ENCODE measurements at regions not wholly inside any gene's neighbourhood (a gene's known extent, or its start where the extent isn't known, plus 50 kb on each side); places are given as distances from the start of the nearest gene placed in this dataset.

DNA sequence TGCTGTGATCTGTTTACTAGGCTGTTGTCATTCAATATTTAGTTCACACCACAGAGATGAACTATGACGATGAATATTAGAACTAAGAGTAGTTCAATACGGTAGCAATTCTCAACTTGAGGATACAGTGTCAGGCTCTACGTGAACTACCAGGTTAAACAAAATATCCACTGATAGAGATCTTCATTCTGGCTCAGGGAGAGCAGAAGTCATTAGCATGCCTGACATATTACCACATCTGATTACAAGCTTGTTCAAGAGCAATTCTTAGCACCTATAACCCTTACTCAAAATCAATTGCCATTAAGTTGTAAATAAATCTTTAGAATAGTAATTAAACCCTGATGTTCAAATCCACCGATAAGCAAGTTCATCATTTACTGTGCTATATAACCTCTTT lies 207.2 kb downstream of the CHRM3 start:
- DNase-seq (ENCODE audit: low read depth in 3 of 3, low spot score in 1 of 3) = no peak

DNA sequence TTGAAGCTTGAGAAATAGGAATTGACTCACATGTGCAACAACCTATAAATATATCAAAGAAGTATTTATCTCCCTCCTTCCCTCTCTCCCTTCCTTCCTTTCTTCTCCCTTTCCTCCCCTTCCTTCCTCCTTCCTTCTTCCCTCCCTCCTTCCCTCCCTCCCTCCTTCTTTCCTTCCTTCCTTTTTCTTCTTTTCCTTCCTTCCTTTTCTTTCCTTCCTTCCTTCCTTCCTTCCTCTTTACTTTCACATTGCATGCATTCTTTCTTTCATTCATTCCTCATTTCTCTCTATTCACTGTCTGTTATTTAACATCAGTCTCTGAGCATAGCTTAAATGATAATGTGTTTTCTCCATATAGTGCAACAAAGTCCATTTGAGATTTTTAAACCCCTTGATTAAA lies 214.2 kb downstream of the CHRM3 start:
- no peak for DNase-seq (ENCODE audit: low read depth in 3 of 3, low spot score in 1 of 3)

DNA sequence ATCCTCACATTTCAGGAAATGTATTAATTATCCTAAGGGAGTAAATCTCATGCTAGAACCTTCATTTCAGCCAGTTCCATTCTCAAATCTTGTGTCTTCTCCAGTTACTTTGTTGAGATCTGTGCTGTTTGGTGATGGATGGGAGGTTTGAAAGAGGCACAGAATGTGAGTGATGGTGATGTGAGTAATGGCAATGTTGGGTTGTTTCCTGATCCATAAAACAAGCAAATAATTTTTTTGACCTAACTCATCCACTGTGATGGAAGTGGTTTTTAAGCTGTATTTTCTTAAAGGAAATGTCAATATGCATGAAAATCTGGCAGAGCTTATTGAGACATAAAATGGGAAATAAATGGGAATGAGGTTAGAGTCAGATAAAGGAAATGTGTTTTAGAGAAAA lies 214.7 kb downstream of the CHRM3 start:
- DNase-seq (ENCODE audit: low read depth in 3 of 3, low spot score in 1 of 3) = no peak

DNA sequence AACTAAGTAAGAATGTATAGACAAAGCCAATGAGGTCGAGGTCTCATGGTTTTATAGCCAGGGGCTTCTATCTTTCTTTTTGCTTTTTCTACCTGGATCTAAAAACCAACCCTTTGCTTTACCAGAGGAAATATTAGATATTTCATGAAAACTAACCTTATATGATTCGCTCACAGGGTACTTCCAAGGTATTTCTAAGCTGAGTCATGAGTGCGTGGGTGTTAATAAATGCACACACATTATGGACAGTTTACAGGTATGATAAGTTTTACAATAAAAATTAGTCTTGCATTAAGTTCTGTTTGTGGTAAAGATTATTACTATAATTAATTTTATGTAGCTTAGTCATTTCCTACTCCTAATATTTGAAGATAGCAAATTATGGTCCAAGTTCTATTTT lies 217.2 kb downstream of the CHRM3 start:
- no peak for DNase-seq (ENCODE audit: low read depth in 3 of 3, low spot score in 1 of 3)

DNA sequence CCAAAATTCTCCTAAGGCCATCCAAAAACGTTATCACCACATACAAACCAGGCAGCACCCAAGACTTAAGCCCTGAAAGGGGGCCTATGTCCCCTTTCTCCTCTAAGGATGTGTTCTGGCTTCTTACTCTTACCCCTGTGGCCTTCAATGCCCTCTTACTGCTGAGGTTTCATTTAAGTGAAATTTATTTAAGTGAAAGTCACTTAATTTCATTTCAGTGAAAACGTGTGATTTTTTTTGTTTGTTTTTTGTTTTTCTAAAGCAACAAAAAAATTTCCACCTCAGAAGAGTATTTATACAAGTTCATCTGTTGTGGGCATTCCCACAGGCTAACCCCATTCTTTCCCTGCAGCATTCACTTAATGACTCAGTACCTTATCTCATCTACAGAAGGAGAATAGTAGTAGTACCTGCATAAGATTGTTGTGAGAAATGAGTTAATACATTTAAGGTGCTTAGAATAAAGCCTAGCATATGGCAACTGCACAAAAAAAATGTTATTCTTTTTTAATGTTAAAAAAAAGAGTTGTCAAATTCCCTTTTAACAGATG lies 220.6 kb downstream of the CHRM3 start:
- no peak for DNase-seq (ENCODE audit: low read depth in 3 of 3, low spot score in 1 of 3)

DNA sequence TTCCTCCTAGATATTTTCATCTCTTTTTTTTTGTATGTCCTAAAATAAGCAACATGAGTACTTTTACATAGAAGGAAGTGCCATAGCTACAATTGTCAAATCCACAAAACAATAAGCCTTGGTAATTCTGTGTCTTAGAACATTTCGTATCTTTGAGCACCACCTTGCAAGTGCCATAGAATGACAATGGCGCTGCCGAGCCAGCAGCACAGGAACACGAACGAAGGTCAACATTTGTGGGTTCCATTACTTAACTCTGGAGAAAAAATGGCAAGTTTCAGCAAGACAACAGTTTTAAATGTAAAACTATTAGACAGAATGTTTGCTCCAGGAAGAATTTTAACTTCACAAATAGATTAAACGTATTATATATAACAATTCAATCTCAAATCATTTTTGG lies 222.1 kb downstream of the CHRM3 start:
- DNase-seq (ENCODE audit: low read depth in 3 of 3, low spot score in 1 of 3) = no peak

DNA sequence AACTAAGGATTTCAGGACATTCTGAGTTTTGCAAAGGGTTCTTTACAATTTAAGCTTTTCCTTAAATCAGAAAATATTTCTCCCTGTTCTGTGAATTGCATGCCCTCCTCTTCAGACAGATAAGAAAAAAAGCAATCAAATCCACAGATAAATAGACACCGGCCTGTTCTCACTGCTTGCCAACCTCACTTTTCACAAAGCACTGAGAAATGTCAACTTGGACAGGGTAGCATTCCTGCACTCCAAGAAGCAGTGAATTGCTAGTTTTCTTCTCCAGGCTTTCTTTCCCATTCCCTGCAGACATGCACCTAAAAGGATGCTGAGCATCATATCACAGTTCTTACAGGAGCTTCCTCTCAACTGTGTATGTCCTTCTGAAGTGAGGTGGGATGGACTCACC lies 226.0 kb downstream of the CHRM3 start:
- DNase-seq (ENCODE audit: low read depth in 3 of 3, low spot score in 1 of 3) = no peak

DNA sequence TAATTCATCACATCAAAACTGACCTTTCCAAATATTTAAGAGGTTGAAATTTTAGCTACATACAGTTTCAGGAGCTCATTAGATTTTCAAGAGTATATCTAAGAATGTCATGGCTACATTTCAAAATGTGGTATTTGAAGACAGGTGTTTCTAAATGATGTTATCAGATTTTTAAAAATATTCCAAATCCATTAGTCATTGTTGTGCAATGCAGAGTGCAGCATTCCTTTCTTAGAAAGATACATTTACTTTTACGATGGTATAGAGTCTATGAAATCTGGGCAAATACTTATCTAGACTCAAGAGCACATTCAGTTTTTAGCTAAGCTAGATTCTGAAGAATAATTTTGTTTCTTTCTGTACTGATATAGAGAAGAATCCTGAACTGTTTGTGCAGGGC lies 230.3 kb downstream of the CHRM3 start:
- DNase-seq (ENCODE audit: low read depth in 3 of 3, low spot score in 1 of 3) = no peak

DNA sequence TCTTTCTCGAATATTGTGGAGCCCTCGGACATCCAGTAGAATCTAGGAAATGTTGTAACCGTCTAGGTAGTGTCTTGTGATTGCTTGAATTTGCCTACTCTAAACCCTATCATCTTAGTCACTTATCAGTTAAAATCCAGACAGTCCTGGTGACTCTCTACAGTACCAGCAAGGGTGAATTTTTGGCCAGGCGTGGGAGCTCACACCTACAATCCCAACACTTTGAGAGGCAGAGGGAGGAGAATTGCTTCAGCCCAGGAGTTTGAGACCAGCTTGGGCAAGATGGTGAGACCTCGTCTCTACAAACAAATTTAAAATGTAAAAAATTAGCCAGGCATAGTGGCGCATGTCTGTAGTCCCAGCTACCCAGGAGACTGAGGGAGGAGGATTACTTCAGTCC lies 230.9 kb downstream of the CHRM3 start:
- no peak for DNase-seq (ENCODE audit: low read depth in 3 of 3, low spot score in 1 of 3)

DNA sequence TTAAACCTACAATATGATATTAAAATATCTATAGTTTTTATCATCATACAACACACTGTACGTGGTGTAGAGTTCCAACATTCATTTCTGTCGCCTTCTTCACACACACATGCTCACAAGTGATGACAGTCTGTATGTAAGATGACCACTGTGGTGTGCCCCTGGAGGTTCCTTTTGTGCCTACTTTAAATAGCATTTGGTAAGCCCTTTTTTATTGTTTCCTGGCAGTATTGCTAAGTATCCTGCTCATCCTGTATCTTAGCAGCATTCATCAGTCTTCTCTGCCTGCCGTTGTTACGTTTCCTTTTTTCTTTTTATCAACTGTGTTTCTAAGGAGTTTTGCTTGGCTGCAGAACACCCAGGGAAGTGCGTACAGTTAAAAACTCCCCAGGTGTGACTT lies 231.4 kb downstream of the CHRM3 start:
- no peak for DNase-seq (ENCODE audit: low read depth in 3 of 3, low spot score in 1 of 3)

DNA sequence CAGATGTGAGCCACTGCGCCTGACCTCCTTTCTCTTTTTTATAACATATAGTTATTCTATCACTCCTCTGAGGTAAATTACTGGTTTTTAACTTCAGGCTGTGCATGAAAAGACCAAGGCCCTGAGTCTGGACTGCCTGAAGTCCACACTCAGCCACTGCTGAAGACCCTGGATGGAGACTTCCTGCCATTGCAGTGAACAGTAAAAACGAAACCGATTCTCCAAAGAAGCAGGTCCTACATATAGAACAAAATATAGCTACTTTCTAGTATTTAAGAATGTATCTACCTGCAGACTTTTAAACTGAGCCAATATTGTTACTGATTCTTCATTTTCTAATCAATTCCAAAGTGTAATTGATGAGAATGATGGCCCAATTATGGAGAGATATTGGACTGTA lies 232.8 kb downstream of the CHRM3 start:
- no peak for DNase-seq (ENCODE audit: low read depth in 3 of 3, low spot score in 1 of 3)

DNA sequence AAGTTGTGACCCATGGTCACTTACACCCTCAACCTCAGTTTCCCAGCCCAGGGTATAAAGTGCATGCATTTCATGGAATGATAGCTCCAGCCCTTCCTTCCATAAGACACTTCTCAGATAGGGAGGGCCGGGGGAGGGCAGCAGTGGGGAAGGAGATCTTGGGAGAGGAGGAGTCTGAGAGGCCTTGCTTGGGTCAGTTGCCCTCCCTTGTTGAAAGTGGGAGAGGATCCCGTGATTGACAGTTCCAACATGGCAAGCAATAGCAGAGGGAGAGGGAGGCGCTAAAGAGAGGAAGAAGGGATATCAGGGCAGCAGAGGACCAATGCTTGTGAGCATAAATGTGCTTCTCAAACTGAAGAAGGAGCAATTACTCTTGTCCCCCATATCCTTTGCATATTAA lies 244.4 kb downstream of the CHRM3 start:
- DNase-seq (ENCODE audit: low read depth in 3 of 3, low spot score in 1 of 3) = no peak

DNA sequence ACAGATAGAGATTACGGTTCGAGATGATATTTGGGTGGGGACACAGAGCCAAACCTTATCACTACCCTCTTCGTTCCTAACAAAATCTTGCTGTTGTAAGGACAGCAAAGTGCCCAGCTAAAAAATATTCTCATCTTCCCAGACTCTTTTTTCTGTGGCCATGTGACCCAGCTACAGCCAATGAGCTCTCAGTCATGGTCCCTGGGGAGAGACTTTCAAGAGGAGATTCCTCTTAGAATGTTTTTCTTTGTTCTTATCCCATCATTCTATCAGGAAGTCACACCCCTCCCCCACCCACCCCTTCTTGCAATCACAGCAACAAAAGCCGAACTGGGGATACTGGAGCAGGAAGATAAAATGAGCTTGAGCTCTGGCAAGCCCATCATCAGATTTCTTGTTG lies 247.1 kb downstream of the CHRM3 start:
- DNase-seq (ENCODE audit: low read depth in 3 of 3, low spot score in 1 of 3) = no peak

DNA sequence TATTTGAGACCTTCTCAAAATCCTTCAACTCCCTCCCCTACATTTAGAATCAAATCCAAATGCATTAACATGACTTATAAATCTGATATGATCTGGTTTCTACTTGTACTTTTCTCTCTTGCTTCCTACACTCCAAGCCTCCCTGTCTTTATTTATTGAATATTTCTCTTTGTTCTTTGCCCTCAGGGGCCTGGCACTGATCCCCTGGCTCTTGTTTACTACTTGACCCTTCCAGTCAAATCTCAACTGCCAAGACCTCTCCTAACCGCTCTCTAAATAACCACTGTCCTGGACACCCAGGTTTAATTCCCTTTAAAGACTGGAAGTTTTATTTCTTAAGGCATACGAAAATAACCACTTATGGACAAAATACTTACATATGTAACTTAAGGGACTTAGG lies 248.9 kb downstream of the CHRM3 start:
- DNase-seq (ENCODE audit: low read depth in 3 of 3, low spot score in 1 of 3) = no peak

DNA sequence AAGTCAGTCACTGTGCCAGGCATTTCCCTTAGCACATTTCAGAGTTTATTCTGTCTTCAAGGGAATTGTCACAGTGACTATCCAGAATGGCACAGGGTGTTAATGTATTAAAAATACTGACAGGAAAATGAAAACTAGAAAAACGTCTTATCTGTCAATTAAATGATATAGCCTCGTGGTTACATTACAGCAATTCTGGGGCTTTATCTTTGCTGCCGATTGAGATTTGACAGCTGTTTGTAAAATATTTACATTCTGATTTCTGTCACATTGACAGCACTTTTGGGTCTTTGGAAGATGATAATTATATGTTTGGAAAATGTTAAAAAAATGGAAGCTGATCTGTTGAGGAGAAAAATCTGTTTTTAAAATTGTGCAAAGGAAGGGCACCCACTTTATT lies 250.0 kb downstream of the CHRM3 start:
- no peak for DNase-seq (ENCODE audit: low read depth in 3 of 3, low spot score in 1 of 3)

DNA sequence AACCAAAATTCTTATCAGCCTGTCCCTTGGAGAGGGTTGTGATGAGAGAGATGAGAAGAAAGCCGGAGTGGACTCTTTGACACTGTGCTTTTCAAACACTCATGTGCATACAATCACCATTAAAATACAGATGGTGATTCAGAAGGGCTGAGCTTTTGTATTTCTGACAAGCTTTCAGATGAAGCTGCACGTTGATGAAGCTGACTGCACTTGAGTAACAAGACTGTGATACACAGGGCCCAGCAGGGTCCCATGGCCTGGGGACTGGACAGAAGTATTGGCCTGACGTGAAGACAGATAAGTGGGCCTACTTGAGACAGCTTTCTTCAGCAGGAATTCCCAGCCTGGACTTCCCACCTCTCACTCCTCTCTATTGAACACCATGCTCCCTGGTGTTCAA lies 258.2 kb downstream of the CHRM3 start:
- no peak for DNase-seq (ENCODE audit: low read depth in 3 of 3, low spot score in 1 of 3)

DNA sequence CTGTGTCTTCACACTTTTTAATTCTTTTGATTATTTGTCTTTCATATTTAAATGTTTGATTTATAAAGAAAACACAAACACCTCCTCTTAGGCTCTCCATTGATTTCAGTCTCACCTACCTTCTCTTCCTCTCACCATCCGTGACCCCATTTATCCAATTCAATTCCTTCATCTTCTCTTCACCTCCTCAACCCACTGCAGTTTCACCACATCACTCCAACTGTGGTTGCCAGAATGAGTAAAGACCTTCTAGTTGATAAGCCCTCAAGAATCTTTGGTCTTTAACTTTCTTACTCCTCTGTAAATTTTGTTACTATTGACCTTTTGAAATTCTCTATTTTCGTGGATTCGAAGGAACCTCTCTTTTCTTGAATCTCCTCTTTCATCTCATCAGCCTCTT lies 260.7 kb downstream of the CHRM3 start:
- DNase-seq (ENCODE audit: low read depth in 3 of 3, low spot score in 1 of 3) = no peak

DNA sequence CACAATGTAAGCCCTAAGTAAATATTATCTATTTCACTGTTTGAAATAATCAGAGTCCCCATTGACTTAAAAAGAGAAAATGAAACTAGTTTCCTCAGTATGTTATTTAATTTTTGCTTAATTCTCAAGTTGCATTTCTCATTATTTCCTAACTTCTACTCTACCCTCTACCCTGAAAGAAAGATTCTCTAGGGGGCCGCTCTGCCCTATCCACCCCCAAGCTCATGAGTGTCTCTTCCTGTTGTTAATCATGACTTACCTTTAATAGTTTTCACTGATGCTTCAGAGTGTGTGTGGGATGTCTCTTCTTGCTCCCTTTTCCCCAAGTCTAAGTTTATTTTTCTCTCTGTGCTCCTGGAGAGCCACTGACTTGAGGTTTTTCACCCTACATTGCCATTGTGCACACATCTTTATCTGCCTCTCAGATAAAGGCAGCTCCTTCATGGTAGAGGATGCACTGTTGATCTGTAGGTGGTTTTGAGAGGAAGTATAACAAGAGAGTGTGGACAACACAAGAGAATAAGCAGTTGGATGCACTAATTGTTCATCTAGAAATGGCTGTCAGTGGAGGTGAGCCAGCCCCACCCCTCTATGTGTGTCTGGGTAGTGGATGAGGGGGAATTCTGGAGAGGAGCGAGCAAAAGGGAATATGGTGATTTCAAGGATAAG lies 261.7 kb downstream of the CHRM3 start:
- DNase-seq (ENCODE audit: low read depth in 3 of 3, low spot score in 1 of 3) = no peak

DNA sequence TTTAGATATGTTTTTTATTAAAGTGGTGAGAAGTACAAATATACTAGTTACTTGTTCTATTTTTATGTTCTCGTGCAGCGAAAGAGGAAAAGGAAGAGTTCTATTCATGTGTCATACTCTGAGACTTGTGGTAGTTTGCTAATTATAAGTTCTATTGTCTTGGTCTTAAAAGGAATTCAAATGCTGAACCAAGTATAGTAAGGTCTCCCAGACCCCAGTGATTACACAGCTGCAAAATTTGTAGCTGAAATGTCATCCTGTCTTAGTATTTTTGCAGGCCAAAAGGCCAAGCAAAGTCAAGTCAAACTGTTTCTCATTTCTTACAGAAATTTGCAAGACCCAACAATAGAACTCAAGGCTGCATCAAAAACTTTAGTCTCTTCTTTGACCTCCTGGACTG lies 268.7 kb downstream of the CHRM3 start:
- DNase-seq (ENCODE audit: low read depth in 3 of 3, low spot score in 1 of 3) = no peak

DNA sequence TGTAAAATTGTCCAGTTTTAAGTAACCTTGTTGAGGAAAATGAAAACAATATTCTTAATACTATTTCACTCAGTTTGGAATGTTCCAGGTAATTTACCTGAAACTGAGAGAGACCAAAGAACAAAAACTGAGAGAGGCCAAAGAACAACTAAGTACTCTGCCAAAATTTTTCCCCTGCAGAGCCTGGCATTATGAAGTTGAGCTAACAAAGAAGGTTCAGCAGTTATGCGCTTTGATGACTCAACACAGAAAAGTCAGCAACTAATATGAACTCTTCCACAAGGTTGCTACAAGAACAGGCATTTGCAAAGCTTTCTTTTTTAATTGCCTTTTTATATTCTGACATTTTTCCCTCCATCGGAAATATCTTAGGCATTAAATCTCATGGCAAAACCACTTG lies 270.9 kb downstream of the CHRM3 start:
- DNase-seq (ENCODE audit: low read depth in 3 of 3, low spot score in 1 of 3) = no peak

DNA sequence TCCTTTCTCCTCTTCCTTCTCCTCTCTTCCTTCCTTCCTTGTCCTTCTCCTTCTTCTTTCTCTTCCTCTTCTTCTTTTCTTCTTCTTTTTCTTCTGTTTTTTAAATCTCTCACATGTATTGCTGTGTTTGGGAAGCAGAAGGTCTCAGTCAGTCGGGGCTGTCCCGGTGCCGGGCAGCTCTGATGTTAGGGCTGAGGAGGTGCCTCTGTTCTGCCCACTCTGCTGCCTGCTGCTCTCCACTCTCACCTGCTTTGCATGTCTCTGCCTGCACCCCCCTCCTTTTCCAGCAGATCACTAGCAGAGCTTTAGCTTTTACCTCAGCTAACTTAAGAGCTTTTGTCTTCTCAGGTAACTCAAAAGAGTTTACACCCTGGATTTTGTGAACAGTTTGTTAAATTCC lies 276.6 kb downstream of the CHRM3 start:
- no peak for DNase-seq (ENCODE audit: low read depth in 3 of 3, low spot score in 1 of 3)

DNA sequence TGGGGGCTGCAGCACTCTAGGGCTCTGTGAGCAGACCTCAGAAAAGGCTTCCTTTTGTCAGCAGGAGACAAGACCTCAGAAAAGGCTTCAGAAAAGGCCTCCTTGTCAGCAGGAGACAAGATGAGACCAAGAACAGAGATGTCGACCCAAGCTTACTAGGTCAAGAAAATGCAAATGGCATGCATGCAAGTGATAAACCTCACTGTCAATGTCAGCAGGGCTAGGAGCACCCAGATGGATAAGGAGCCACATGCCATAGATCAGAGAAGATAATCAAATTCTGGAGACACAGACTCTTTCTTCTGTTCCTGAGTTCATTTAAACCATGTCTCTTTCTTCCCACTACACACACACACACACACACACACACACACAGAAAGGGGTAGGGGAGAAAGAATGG lies 285.9 kb downstream of the CHRM3 start:
- DNase-seq (ENCODE audit: low read depth in 3 of 3, low spot score in 1 of 3) = no peak

DNA sequence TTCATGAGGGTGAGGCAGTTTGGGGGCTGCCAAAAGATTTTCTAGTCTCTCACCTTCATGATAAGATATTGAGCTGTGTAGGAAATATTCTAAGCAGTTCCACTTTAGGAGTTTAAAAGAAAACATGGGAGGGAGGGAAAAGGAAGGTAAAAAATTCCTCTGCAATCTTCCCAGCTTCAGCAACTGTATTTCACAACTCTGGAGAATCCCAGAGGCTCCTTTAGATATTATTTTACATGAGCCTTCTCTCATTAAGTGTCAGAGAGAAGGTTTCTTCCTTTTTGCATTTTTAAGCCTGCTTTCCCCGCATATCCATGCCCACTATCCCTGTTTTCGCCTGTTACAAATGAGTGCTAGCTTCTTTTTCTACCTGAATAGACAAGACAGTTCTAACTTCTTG lies 289.4 kb downstream of the CHRM3 start:
- no peak for DNase-seq (ENCODE audit: low read depth in 3 of 3, low spot score in 1 of 3)

All from stimulated activated CD4-positive, alpha-beta T cell treated with anti-CD3 and anti-CD28 coated beads, TNF-alpha, amount 100 ng/mL, for 1 hour (primary cell).